ENCODE measurements at regions not wholly inside any gene's neighbourhood (a gene's known extent, or its start where the extent isn't known, plus 50 kb on each side); places are given as distances from the start of the nearest gene placed in this dataset.
A peak's percentile ranks its signal among the peaks of the same experiment; 100 is the strongest.

DNA sequence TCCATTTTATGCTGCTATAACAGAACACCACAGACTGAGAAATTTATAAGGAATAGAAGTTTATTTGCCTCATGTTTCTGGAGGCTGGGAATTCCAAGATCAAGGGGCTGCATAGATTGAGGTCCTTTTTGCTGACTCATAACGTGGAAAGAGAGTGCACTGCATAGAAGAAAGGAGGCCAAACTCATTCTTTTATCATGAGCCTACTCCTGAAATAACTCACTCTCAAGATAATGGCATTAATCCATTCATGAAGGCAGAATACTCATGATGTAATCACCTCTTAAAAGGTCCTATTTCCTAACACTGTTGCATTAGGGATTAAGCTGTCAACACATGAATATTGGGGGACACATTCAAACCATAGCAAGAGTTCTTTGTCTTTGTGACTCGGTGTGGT lies 60.0 kb upstream of the FBXO33 start:
- intact Hi-C loops (cut with DNase I): no loop called here
- no peak for FAIRE-seq
- H3K27me3 ChIP-seq: no peaks in the 10 kb centered on the region
- H3K36me3 ChIP-seq: no peaks in the 10 kb centered on the region
- DNase-seq: no peak
- H3K4me1 ChIP-seq: no peaks in the 10 kb centered on the region
- H3K9me3 ChIP-seq: no peaks in the 10 kb centered on the region
- TF ChIP-seq, protein P1, sequence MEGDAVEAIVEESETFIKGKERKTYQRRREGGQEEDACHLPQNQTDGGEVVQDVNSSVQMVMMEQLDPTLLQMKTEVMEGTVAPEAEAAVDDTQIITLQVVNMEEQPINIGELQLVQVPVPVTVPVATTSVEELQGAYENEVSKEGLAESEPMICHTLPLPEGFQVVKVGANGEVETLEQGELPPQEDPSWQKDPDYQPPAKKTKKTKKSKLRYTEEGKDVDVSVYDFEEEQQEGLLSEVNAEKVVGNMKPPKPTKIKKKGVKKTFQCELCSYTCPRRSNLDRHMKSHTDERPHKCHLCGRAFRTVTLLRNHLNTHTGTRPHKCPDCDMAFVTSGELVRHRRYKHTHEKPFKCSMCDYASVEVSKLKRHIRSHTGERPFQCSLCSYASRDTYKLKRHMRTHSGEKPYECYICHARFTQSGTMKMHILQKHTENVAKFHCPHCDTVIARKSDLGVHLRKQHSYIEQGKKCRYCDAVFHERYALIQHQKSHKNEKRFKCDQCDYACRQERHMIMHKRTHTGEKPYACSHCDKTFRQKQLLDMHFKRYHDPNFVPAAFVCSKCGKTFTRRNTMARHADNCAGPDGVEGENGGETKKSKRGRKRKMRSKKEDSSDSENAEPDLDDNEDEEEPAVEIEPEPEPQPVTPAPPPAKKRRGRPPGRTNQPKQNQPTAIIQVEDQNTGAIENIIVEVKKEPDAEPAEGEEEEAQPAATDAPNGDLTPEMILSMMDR (IDR thresholded peaks at IDR 0.05): no peak
- ATAC-seq: no peak
- WGBS, 2 donors: 70 to 85% methylated on average over 2 of the region's 2 CpGs
- no peak overlapping the region for H3K27ac ChIP-seq
- no peak overlapping the region for H3K4me3 ChIP-seq

- H3K9me3 ChIP-seq: no peaks in the 10 kb centered on the region
- intact Hi-C loops (cut with DNase I): no loop called here
- no peak overlapping the region for H3K27ac ChIP-seq
- H3K36me3 ChIP-seq: no peaks in the 10 kb centered on the region
- H3K27me3 ChIP-seq: no peaks in the 10 kb centered on the region
- no peak for DNase-seq
- 4 to 7% methylated on average over 3 of the region's 3 CpGs for WGBS, 2 donors
- H3K4me1 ChIP-seq: no peaks in the 10 kb centered on the region
- TF ChIP-seq, protein P1 (IDR thresholded peaks at IDR 0.05): peak in 3 of 4 donors; percentile 20 to 54 (median 40)
- FAIRE-seq: peak; percentile 67
- ATAC-seq: no peak
- H3K4me3 ChIP-seq: no peak overlapping the region
Observed at GRCh38 chr14:39491134-39491571, 58.9 kb upstream of the FBXO33 start.

DNA sequence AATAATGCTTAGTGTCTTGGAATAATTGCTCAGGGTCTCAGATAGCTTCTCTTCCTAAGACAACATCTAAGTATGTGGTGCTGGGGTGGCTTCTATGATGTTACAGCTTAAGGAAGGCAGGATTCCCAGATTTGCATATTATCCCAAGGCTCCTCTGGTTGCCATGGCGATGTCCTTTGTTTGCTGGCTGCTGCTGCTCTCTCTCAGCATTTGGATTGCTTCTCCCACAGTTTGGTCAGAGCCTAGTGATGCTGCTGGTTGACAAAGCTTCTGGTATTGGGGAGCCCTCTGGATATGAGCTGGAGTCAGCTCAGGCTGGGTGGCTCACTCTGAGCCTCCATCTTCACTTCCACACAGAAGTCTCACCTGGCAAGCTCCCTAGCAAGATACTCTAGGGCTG lies 56.4 kb upstream of the FBXO33 start:
- H3K9me3 ChIP-seq: no peaks in the 10 kb centered on the region
- no peak overlapping the region for H3K4me3 ChIP-seq
- H3K27me3 ChIP-seq: no peaks in the 10 kb centered on the region
- intact Hi-C loops (cut with DNase I): no loop called here
- 44 to 76% methylated on average over 1 of the region's 1 CpG for WGBS, 2 donors
- DNase-seq (no peak), FAIRE-seq (no peak), ATAC-seq (no peak)
- no peaks in the 10 kb centered on the region for H3K36me3 ChIP-seq
- TF ChIP-seq, protein P1 (IDR thresholded peaks at IDR 0.05): no peak
- no peak overlapping the region for H3K27ac ChIP-seq
- no peaks in the 10 kb centered on the region for H3K4me1 ChIP-seq

DNA sequence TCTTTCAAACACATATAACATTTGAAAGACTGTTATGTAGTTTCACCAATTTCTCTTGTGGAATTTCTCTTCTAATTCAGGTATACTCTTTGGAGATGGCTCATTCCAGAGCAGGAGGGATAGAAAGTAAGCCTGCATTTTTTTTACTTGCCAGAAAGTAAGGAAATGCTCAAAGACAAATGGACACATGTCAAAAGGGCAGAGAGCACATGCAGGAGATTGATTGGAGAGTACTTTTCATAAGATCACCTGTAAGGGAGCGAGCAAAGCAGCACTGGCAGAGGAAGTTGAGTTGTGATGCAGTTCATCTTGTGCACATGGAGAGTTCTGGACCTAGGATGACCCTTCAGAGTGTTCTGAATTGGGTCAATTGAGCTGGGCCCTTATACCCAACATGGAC lies 51.4 kb upstream of the FBXO33 start:
- no peaks in the 10 kb centered on the region for H3K9me3 ChIP-seq
- no peak for ATAC-seq
- WGBS, 2 donors: 87 to 89% methylated on average over 1 of the region's 1 CpG
- intact Hi-C loops (cut with DNase I): no loop called here
- no peak for DNase-seq
- FAIRE-seq: no peak
- no peaks in the 10 kb centered on the region for H3K36me3 ChIP-seq
- TF ChIP-seq, protein P1 (IDR thresholded peaks at IDR 0.05): no peak
- no peak overlapping the region for H3K4me3 ChIP-seq
- H3K4me1 ChIP-seq: no peaks in the 10 kb centered on the region
- no peaks in the 10 kb centered on the region for H3K27me3 ChIP-seq
- no peak overlapping the region for H3K27ac ChIP-seq

Measured in pancreas (tissue), 10 donors.